ENCODE measurements at regions not wholly inside any gene's neighbourhood (a gene's known extent, or its start where the extent isn't known, plus 50 kb on each side); places are given as distances from the start of the nearest gene placed in this dataset.

DNA sequence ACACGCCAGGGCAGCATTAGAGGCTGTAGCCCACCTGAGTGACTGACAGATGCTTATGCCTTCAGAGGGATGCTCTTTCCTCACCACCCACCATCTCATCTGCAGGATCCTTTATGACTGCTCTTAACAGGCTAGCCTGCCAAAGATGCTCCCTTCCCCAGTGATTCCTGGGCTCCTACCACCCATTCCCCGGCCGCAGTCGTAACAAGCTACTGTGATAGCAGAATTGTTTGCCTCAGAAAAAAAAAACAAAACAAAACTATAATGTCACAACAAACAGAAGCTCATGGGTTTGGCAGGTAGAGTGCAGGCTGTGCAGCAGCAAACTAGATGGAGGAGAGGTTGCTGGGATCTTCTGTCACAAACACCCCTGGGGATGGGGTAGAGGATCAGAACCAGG is 343.9 kb upstream of the ZMIZ1 start:
- DNase-seq (ENCODE audit: low read depth), result no peak
- no peak overlapping the region for H3K4me3 ChIP-seq (ENCODE audit: low read depth, low read length)
- TF ChIP-seq CTCF (conservative IDR thresholded peaks at IDR 0.05; ENCODE audit: low read depth, low read length), result no peak

DNA sequence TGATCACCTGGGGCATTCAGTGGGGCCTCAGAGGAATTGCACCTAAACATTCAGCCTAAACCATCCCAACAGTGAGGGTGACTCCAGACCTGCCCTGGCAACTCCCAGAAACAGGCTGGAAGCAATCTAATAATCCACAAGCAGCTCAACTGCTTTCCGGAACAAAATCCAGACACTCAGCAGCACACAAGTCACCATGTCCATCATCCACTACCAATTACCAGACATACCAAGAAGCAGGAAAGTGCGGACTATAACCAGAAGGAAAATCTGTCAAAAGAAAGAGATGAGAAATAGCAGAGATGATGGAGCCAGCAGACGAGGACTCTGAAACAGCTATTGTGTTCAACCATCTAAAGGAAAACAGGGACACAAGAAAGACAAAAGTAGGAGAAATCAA is 342.6 kb upstream of the ZMIZ1 start:
- H3K4me3 ChIP-seq (ENCODE audit: low read depth, low read length), result no peak overlapping the region
- TF ChIP-seq CTCF (conservative IDR thresholded peaks at IDR 0.05; ENCODE audit: low read depth, low read length), result no peak
- no peak for DNase-seq (ENCODE audit: low read depth)

- TF ChIP-seq CTCF (conservative IDR thresholded peaks at IDR 0.05; ENCODE audit: low read depth, low read length), result no peak
- no peak for DNase-seq (ENCODE audit: low read depth)
- H3K4me3 ChIP-seq (ENCODE audit: low read depth, low read length), result no peak overlapping the region
These were observed 341.5 kb upstream of the ZMIZ1 start for GRCh38 chr10:78727251-78727650.

- H3K4me3 ChIP-seq (ENCODE audit: low read depth, low read length), result no peak overlapping the region
- TF ChIP-seq CTCF (conservative IDR thresholded peaks at IDR 0.05; ENCODE audit: low read depth, low read length), result no peak
- no peak for DNase-seq (ENCODE audit: low read depth)
These were observed 341.0 kb upstream of the ZMIZ1 start for GRCh38 chr10:78727728-78728127.

DNA sequence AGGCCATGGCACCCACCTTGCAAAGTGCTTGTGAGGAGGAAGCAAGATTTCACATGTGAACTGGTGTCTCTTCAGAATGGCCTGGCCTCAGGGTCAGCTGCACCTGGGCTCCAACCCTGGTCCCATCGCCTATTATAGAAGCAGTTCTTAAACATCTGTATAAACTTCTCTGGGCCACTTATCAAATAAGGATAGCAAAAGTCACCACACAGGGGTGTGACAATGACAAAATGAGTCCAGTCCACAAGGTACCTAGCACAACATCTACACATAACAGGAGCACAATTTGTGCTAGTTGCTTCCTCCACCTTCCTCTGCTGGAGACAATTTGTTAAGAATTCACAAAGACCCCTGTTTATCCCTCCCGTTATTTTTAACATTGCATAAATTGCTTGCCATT is 340.6 kb upstream of the ZMIZ1 start:
- H3K4me3 ChIP-seq (ENCODE audit: low read depth, low read length), result no peak overlapping the region
- TF ChIP-seq CTCF (conservative IDR thresholded peaks at IDR 0.05; ENCODE audit: low read depth, low read length), result no peak
- no peak for DNase-seq (ENCODE audit: low read depth)

GRCh38 chr10:78729366-78729765 is 339.4 kb upstream of the ZMIZ1 start:
- DNase-seq (ENCODE audit: low read depth), result no peak
- peak; percentile 18 for TF ChIP-seq CTCF (conservative IDR thresholded peaks at IDR 0.05; ENCODE audit: low read depth, low read length)
- H3K4me3 ChIP-seq (ENCODE audit: low read depth, low read length), result no peak overlapping the region

- no peak overlapping the region for H3K4me3 ChIP-seq (ENCODE audit: low read depth, low read length)
- TF ChIP-seq CTCF (conservative IDR thresholded peaks at IDR 0.05; ENCODE audit: low read depth, low read length), result no peak
- no peak for DNase-seq (ENCODE audit: low read depth)
These were observed 339.0 kb upstream of the ZMIZ1 start for GRCh38 chr10:78729800-78730199.

Measured in epithelial cell of proximal tubule (primary cell).